HG02970 (cell line): ENCODE measurements at regions not wholly inside any gene's neighbourhood (a gene's known extent, or its start where the extent isn't known, plus 50 kb on each side); places are given as distances from the start of the nearest gene placed in this dataset.

ENCODE experiments used
- ATAC-seq: cut with Tn5 transposase; IDR thresholded peaks from one replicate; pipeline ENCODE4 v1.9.1; 2021; ENCODE audit warnings: mild to moderate bottlenecking, moderate library complexity, moderate number of reproducible peaks; ENCODE audit not compliant: unreplicated experiment, low FRiP score

GRCh38 chr12:124420996-124421674, 126.2 kb downstream of the RFLNA start:
- ATAC-seq, result no peak

GRCh38 chr12:124420041-124420995, 125.4 kb downstream of the RFLNA start:
- ATAC-seq, result no peak

- ATAC-seq, result no peak
These were observed 124.6 kb downstream of the RFLNA start for GRCh38 chr12:124419292-124420040.

GRCh38 chr12:124418791-124419190, 123.9 kb downstream of the RFLNA start:
- no peak for ATAC-seq

- ATAC-seq, result no peak
These were observed 123.3 kb downstream of the RFLNA start for GRCh38 chr12:124418156-124418555.

GRCh38 chr12:124416516-124417395, 121.9 kb downstream of the RFLNA start:
- ATAC-seq, result no peak

GRCh38 chr12:124415064-124415463, 120.2 kb downstream of the RFLNA start:
- ATAC-seq, result no peak

- ATAC-seq, result no peak
These were observed 119.0 kb downstream of the RFLNA start for GRCh38 chr12:124413915-124414314.

GRCh38 chr12:124413401-124413800, 118.5 kb downstream of the RFLNA start:
- ATAC-seq, result no peak

GRCh38 chr12:124412646-124413015, 117.7 kb downstream of the RFLNA start:
- no peak for ATAC-seq

- no peak for ATAC-seq
These were observed 117.2 kb downstream of the RFLNA start for GRCh38 chr12:124411953-124412645.

- no peak for ATAC-seq
These were observed 116.5 kb downstream of the RFLNA start for GRCh38 chr12:124411281-124411878.

- no peak for ATAC-seq
These were observed 115.7 kb downstream of the RFLNA start for GRCh38 chr12:124410354-124411175.

- ATAC-seq, result no peak
These were observed 114.1 kb downstream of the RFLNA start for GRCh38 chr12:124408822-124409517.

GRCh38 chr12:124407074-124407473, 112.2 kb downstream of the RFLNA start:
- no peak for ATAC-seq

- no peak for ATAC-seq
These were observed 111.2 kb downstream of the RFLNA start for GRCh38 chr12:124406043-124406442.

- no peak for ATAC-seq
These were observed 110.7 kb downstream of the RFLNA start for GRCh38 chr12:124405592-124405991.

GRCh38 chr12:124405151-124405550, 110.3 kb downstream of the RFLNA start:
- no peak for ATAC-seq
